ENCODE measurements at regions not wholly inside any gene's neighbourhood (a gene's known extent, or its start where the extent isn't known, plus 50 kb on each side); places are given as distances from the start of the nearest gene placed in this dataset.

DNA sequence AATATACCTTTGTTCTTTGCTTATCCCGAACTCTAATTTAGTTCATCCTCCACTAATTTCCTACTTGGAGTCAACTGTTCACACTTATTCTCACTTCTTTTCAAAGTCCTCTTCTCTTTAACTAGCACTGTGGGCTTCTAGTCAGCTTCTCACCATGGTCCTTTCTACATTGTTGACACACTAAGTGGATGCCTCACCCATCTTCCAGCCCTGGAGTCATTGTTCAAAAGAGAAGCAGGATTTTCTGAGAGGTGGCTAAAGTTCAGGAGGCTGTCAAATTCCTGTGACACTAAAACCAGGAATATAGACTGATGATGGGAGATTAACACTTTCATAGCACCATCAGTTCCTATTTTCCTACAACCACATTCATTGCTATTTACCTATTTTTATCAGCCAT, 99.3 kb downstream of the PHLDA1 start:
- Histone ChIP-seq H3K4me1 (ENCODE audit: low read length) (peaks cover 14% of the 10 kb centered on the region), H3K79me2 (ENCODE audit: low read length) (no peaks in the 10 kb centered on the region), H3K36me3 (replicated peaks; ENCODE audit: low read depth, low read length) (no peaks in the 10 kb centered on the region), H3K27me3 (ENCODE audit: low read depth, low read length) (peaks cover 49% of the 10 kb centered on the region), H3K9me3 (ENCODE audit: insufficient read depth, low read length) (no peaks in the 10 kb centered on the region), H4K20me1 (ENCODE audit: insufficient read depth, low read length) (0 out of 2 replicates have a peak, but pooled peaks cover 3% of the 10 kb centered on the region), H3K27ac (ENCODE audit: low read length) (no peak overlapping the region), H3K4me3 (ENCODE audit: low read length) (no peak overlapping the region), H3K4me2 (ENCODE audit: low read length) (no peak overlapping the region), H2AFZ (ENCODE audit: low read depth, low read length) (no peak overlapping the region), H3K9ac (ENCODE audit: low read length) (no peak overlapping the region)
- no peak for TF ChIP-seq EZH2phosphoT487 (IDR thresholded peaks at IDR 0.05; ENCODE audit: low read depth)
- TF ChIP-seq CTCF (IDR thresholded peaks at IDR 0.05; ENCODE audit: low read depth, low read length): no peak

DNA sequence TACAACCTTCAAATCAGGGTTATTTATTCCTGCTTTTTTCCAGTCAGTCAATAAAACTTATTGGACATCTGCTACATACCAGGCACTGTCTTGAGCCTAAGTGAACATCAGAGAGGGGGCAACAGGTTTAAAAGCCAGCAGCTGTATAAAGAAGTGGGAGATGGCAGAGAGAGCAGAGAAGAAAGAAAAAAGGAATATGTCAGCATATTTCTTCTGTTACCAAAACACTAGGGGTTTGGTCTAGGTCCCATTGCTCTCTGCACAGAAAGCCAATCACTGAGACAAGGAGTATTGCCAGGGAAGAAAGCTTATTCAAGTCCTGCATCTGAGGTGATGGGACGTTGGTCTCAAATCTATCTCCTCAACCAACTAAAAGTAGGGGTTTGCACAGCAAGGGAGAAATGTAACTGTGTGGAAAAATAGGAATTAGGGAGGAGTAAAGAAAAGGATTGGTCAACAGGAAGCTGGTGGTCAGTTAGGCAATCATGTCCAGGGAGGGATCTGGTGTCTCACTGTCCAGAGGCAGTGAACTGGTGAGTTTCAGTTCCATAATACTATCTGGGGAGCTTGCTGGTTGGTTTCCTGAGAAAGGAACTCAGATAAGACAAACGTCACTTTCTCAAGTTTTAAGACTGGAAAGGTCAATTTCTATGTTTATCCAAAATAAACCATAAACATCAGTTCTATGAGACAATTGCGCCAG, 107.5 kb downstream of the PHLDA1 start:
- H3K9me3 ChIP-seq (ENCODE audit: insufficient read depth, low read length): peaks cover 22% of the 10 kb centered on the region
- no peaks in the 10 kb centered on the region for H3K4me1 ChIP-seq (ENCODE audit: low read length)
- H3K9ac ChIP-seq (ENCODE audit: low read length): no peak overlapping the region
- no peak overlapping the region for H2AFZ ChIP-seq (ENCODE audit: low read depth, low read length)
- peaks cover 3% of the 10 kb centered on the region for H3K36me3 ChIP-seq (replicated peaks; ENCODE audit: low read depth, low read length)
- H3K4me3 ChIP-seq (ENCODE audit: low read length): no peak overlapping the region
- peaks cover 7% of the 10 kb centered on the region for H3K27me3 ChIP-seq (ENCODE audit: low read depth, low read length)
- H4K20me1 ChIP-seq (ENCODE audit: insufficient read depth, low read length): no peaks in the 10 kb centered on the region
- TF ChIP-seq EZH2phosphoT487 (IDR thresholded peaks at IDR 0.05; ENCODE audit: low read depth) (no peak), CTCF (IDR thresholded peaks at IDR 0.05; ENCODE audit: low read depth, low read length) (no peak)
- no peaks in the 10 kb centered on the region for H3K79me2 ChIP-seq (ENCODE audit: low read length)
- H3K27ac ChIP-seq (ENCODE audit: low read length): no peak overlapping the region
- H3K4me2 ChIP-seq (ENCODE audit: low read length): no peak overlapping the region

- peaks cover 7% of the 10 kb centered on the region; the same call in 1 of the 2 replicates for H3K27me3 ChIP-seq (ENCODE audit: low read depth, low read length)
- H3K36me3 ChIP-seq (replicated peaks; ENCODE audit: low read depth, low read length): peaks cover 3% of the 10 kb centered on the region
- H3K9ac ChIP-seq (ENCODE audit: low read length): no peak overlapping the region
- H3K4me2 ChIP-seq (ENCODE audit: low read length): no peak overlapping the region
- no peak for TF ChIP-seq CTCF (IDR thresholded peaks at IDR 0.05; ENCODE audit: low read depth, low read length)
- no peak for TF ChIP-seq EZH2phosphoT487 (IDR thresholded peaks at IDR 0.05; ENCODE audit: low read depth)
- no peaks in the 10 kb centered on the region for H4K20me1 ChIP-seq (ENCODE audit: insufficient read depth, low read length)
- no peaks in the 10 kb centered on the region for H3K4me1 ChIP-seq (ENCODE audit: low read length)
- H2AFZ ChIP-seq (ENCODE audit: low read depth, low read length): no peak overlapping the region
- H3K4me3 ChIP-seq (ENCODE audit: low read length): no peak overlapping the region
- no peak overlapping the region for H3K27ac ChIP-seq (ENCODE audit: low read length)
- H3K9me3 ChIP-seq (ENCODE audit: insufficient read depth, low read length): peaks cover 22% of the 10 kb centered on the region
- no peaks in the 10 kb centered on the region for H3K79me2 ChIP-seq (ENCODE audit: low read length)
Observed at GRCh38 chr12:75922944-75923642, 108.5 kb downstream of the PHLDA1 start.

DNA sequence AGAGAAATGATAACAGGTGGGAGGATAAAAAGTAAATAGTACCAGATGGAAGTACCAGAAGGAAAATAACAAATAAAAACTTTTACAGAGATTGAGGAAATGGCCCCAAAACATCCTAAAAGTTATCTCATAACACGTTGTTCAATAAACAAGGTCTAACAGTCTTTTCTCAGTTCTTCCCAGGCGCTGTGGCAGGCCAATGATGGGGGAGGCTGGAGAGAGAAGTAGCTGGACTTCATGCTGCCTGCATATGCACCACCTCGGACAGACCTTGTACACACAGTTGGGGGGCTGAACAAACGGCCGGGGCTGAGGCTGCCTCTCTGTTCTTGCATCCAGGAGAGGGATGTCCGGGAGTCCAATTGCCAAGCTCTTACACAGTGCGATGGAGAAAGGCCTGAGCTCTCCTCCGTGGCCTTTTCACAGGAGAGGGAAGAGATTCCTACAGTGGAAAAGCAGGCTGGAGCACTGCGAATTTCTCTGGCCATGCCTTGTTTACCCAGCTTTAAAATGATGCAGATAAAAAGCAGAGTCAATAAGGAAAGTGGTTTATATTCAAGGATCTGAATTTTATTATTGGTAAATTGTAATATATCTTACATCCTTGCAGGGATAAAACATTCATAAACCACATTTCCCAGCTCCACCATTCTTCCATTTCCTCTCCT, 109.8 kb downstream of the PHLDA1 start:
- H3K36me3 ChIP-seq (replicated peaks; ENCODE audit: low read depth, low read length): peaks cover 3% of the 10 kb centered on the region
- no peak overlapping the region for H3K9ac ChIP-seq (ENCODE audit: low read length)
- no peak overlapping the region for H3K4me2 ChIP-seq (ENCODE audit: low read length)
- no peak overlapping the region for H3K4me3 ChIP-seq (ENCODE audit: low read length)
- no peak overlapping the region for H2AFZ ChIP-seq (ENCODE audit: low read depth, low read length)
- H3K27ac ChIP-seq (ENCODE audit: low read length): no peak overlapping the region
- no peak for TF ChIP-seq CTCF (IDR thresholded peaks at IDR 0.05; ENCODE audit: low read depth, low read length)
- no peak for TF ChIP-seq EZH2phosphoT487 (IDR thresholded peaks at IDR 0.05; ENCODE audit: low read depth)
- H4K20me1 ChIP-seq (ENCODE audit: insufficient read depth, low read length): no peaks in the 10 kb centered on the region
- no peaks in the 10 kb centered on the region for H3K79me2 ChIP-seq (ENCODE audit: low read length)
- peaks cover 10% of the 10 kb centered on the region for H3K4me1 ChIP-seq (ENCODE audit: low read length)
- H3K9me3 ChIP-seq (ENCODE audit: insufficient read depth, low read length): peaks cover 22% of the 10 kb centered on the region
- H3K27me3 ChIP-seq (ENCODE audit: low read depth, low read length): peaks cover 7% of the 10 kb centered on the region; the same call in 1 of the 2 replicates
